Thoracic aorta (tissue), 2 donors: ENCODE measurements at regions not wholly inside any gene's neighbourhood (a gene's known extent, or its start where the extent isn't known, plus 50 kb on each side); places are given as distances from the start of the nearest gene placed in this dataset.
"Not testable (repeated sequence)": the region's sequence is repeated elsewhere in the genome, so short reads cannot be mapped to it uniquely, and the experiment has no call there.

Experiments used
- ATAC-seq: fragments of 150-250 bp; one replicate; pipeline ENCODE4 v1.8.0; 2017; ENCODE audit warnings: low read depth; ENCODE audit not compliant: insufficient number of reproducible peaks, low FRiP score
- DNase-seq: peaks from one replicate; pipeline ENCODE4 v3.0.0-alpha.2; 2020; ENCODE audit warnings: low spot score
- H3K27ac ChIP-seq, 2 donors: fragments of 200-600 bp; sonication (generic); 1 replicate in 1 of 2; 2 replicates in 1 of 2; pipeline ENCODE4 v1.5.1; 2016; ENCODE audit warnings: mild to moderate bottlenecking in 2 of 2, moderate library complexity in 2 of 2
- H3K27me3 ChIP-seq: fragments of 200-600 bp; sonication (generic); replicated peaks from 2 replicates; pipeline ENCODE4 v1.6.0; 2016; ENCODE audit warnings: mild to moderate bottlenecking; ENCODE audit not compliant: insufficient read depth
- H3K36me3 ChIP-seq: fragments of 200-600 bp; sonication (generic); one replicate; pipeline ENCODE4 v1.5.1; 2016
- H3K4me1 ChIP-seq, 2 donors: fragments of 200-600 bp; sonication (generic); 1 replicate in 1 of 2; 2 replicates in 1 of 2; pipeline versions ENCODE4 v1.5.1 to v1.6.0; 2016; ENCODE audit warnings: low read depth in 2 of 2, mild to moderate bottlenecking in 1 of 2; ENCODE audit not compliant: control insufficient read depth in 1 of 2
- H3K4me3 ChIP-seq: fragments of 200-600 bp; sonication (generic); 2 replicates; pipeline ENCODE4 v1.5.1; 2016; ENCODE audit warnings: mild to moderate bottlenecking
- H3K9me3 ChIP-seq: fragments of 200-600 bp; sonication (generic); 2 replicates; pipeline ENCODE4 v1.5.1; 2016
- CTCF ChIP-seq: fragments of 200-600 bp; sonication (generic); IDR thresholded peaks from one replicate; pipeline ENCODE4 v1.5.1; 2019; ENCODE audit warnings: antibody characterized with exemption

- no peak for ATAC-seq
- Histone ChIP-seq H3K36me3 (no peaks in the 10 kb centered on the region), H3K27me3 (no peaks in the 10 kb centered on the region), H3K4me3 (no peak overlapping the region), H3K4me1 (no peaks in the 10 kb centered on the region), H3K27ac (no peak overlapping the region), H3K9me3 (peaks cover 12% of the 10 kb centered on the region)
- no peak for DNase-seq
- TF ChIP-seq CTCF, result no peak
Measured at GRCh38 chr7:152516216-152516615, 80.4 kb upstream of the KMT2C start.

- ATAC-seq, DNase-seq, H3K36me3 ChIP-seq, H3K4me3 ChIP-seq, H3K27me3 ChIP-seq, H3K4me1 ChIP-seq, H3K27ac ChIP-seq: not testable (repeated sequence)
- peaks cover 12% of the 10 kb centered on the region for H3K9me3 ChIP-seq
Measured at GRCh38 chr7:152515266-152515950, 79.6 kb upstream of the KMT2C start.

- H3K36me3 ChIP-seq, result no peaks in the 10 kb centered on the region
- ATAC-seq (no peak), DNase-seq (no peak)
Measured at GRCh38 chr7:152514771-152515105, 78.9 kb upstream of the KMT2C start.

GRCh38 chr7:152513861-152514770, 78.3 kb upstream of the KMT2C start:
- ATAC-seq (no peak), DNase-seq (no peak)
- no peak for TF ChIP-seq CTCF
- Histone ChIP-seq H3K9me3 (peaks cover 6% of the 10 kb centered on the region), H3K4me1 (no peaks in the 10 kb centered on the region), H3K27me3 (no peaks in the 10 kb centered on the region), H3K36me3 (no peaks in the 10 kb centered on the region), H3K4me3 (no peak overlapping the region), H3K27ac (no peak overlapping the region)

More at GRCh38 chr7:152514771-152515105, 78.9 kb upstream of the KMT2C start:
- H3K4me3 ChIP-seq, result no peak overlapping the region
- no peak for TF ChIP-seq CTCF
- peaks cover 12% of the 10 kb centered on the region for H3K9me3 ChIP-seq
- no peak overlapping the region for H3K27ac ChIP-seq
- no peaks in the 10 kb centered on the region for H3K27me3 ChIP-seq
- no peaks in the 10 kb centered on the region for H3K4me1 ChIP-seq

- ATAC-seq, result no peak
- no peaks in the 10 kb centered on the region for H3K9me3 ChIP-seq
- H3K36me3 ChIP-seq, result no peaks in the 10 kb centered on the region
- no peak for TF ChIP-seq CTCF
- no peak for DNase-seq
- H3K4me1 ChIP-seq, result no peaks in the 10 kb centered on the region
- no peak overlapping the region for H3K4me3 ChIP-seq
- H3K27me3 ChIP-seq, result no peaks in the 10 kb centered on the region
- H3K27ac ChIP-seq, result no peak overlapping the region
Measured at GRCh38 chr7:152512706-152513105, 76.9 kb upstream of the KMT2C start.
